WERI-Rb-1 (cell line): ENCODE measurements at regions not wholly inside any gene's neighbourhood (a gene's known extent, or its start where the extent isn't known, plus 50 kb on each side); places are given as distances from the start of the nearest gene placed in this dataset.

Source experiments
- DNase-seq: peaks from one replicate; pipeline ENCODE4 v3.0.0-alpha.2; 2020
- H3K27ac ChIP-seq: fragments of 250-450 bp; sonication (Bioruptor Pico); 2 replicates; pipeline ENCODE4 v1.5.1; 2020; ENCODE audit warnings: mild to moderate bottlenecking, moderate library complexity
- H3K27me3 ChIP-seq: fragments of 250-450 bp; sonication (Bioruptor Pico); 2 replicates; pipeline ENCODE4 v1.5.1; 2021; ENCODE audit warnings: mild to moderate bottlenecking, low read depth, moderate library complexity; ENCODE audit not compliant: insufficient read depth, severe bottlenecking
- H3K36me3 ChIP-seq: fragments of 250-450 bp; sonication (Bioruptor Pico); 2 replicates; pipeline ENCODE4 v1.5.1; 2020; ENCODE audit warnings: mild to moderate bottlenecking, moderate library complexity
- H3K4me3 ChIP-seq: 2 replicates; pipeline ENCODE4 v1.5.1; 2011; ENCODE audit warnings: low read depth, mild to moderate bottlenecking, control low read depth, low read length
- H3K9me3 ChIP-seq: fragments of 250-450 bp; sonication (Bioruptor Pico); 2 replicates; pipeline ENCODE4 v1.5.1; 2021; ENCODE audit warnings: mild to moderate bottlenecking, moderate library complexity; ENCODE audit not compliant: severe bottlenecking
- TF ChIP-seq, protein P1 (sequence below): IDR thresholded peaks from 2 replicates; pipeline ENCODE4 v1.5.1; 2011; ENCODE audit warnings: low read depth, mild to moderate bottlenecking, control low read depth, inconsistent platforms, low read length

- Histone ChIP-seq H3K4me3 (no peak overlapping the region), H3K36me3 (no peaks in the 10 kb centered on the region), H3K27me3 (peaks cover 29% of the 10 kb centered on the region), H3K9me3 (no peaks in the 10 kb centered on the region), H3K27ac (no peak overlapping the region)
- TF ChIP-seq, protein P1, sequence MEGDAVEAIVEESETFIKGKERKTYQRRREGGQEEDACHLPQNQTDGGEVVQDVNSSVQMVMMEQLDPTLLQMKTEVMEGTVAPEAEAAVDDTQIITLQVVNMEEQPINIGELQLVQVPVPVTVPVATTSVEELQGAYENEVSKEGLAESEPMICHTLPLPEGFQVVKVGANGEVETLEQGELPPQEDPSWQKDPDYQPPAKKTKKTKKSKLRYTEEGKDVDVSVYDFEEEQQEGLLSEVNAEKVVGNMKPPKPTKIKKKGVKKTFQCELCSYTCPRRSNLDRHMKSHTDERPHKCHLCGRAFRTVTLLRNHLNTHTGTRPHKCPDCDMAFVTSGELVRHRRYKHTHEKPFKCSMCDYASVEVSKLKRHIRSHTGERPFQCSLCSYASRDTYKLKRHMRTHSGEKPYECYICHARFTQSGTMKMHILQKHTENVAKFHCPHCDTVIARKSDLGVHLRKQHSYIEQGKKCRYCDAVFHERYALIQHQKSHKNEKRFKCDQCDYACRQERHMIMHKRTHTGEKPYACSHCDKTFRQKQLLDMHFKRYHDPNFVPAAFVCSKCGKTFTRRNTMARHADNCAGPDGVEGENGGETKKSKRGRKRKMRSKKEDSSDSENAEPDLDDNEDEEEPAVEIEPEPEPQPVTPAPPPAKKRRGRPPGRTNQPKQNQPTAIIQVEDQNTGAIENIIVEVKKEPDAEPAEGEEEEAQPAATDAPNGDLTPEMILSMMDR: no peak
- no peak for DNase-seq
These were observed 486.9 kb upstream of the NCAM2 start for GRCh38 chr21:20511216-20511880.

DNA sequence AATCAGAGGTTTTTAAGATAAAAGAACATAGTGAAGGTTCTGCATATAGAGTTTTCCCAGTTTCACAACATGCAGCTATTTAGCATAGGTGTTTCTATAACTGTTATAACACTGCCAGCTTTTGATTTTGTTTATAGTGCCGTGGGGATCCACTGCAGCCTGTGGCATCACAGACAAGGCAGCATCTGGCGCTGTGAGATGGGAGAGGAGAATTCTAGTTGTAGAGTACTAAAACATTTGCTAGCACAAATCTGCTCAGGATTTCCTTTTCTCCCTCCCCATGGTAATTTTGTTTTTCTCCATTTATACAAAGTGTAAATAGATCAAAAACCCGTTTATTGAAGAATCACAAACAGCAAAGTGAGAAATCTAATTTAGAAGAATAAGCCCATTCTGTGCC is 482.8 kb upstream of the NCAM2 start:
- H3K27me3 ChIP-seq: peaks cover 25% of the 10 kb centered on the region
- H3K9me3 ChIP-seq: no peaks in the 10 kb centered on the region

GRCh38 chr21:20519076-20519475 is 479.1 kb upstream of the NCAM2 start:
- no peak overlapping the region for H3K27ac ChIP-seq
- no peak for DNase-seq
- H3K4me3 ChIP-seq: no peak overlapping the region
- TF ChIP-seq, protein P1: no peak
- H3K36me3 ChIP-seq: no peaks in the 10 kb centered on the region
- H3K9me3 ChIP-seq: no peaks in the 10 kb centered on the region
- H3K27me3 ChIP-seq: peaks cover 23% of the 10 kb centered on the region

More for the DNA sequence above, 482.8 kb upstream of the NCAM2 start:
- no peak for DNase-seq
- TF ChIP-seq, protein P1: no peak
- Histone ChIP-seq H3K36me3 (no peaks in the 10 kb centered on the region), H3K27ac (no peak overlapping the region), H3K4me3 (no peak overlapping the region)

DNA sequence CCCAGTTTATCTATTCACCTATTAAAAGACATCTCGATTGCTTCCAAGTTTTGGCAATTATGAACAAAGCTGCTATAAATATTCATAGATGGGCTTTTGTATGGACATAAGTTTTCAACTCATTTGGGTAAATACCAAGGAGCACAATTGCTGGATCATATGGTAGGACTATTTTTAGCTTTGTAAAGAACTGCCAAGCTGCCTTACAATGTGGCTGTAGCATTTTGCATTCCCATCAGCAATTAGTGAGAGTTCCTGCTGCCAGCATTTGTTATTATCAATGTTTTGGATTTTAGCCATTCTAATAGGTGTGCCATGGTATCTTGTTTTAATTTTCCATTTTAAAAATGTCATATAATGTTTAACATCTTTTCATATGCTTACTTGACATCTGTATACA is 475.6 kb upstream of the NCAM2 start:
- no peak overlapping the region for H3K4me3 ChIP-seq

GRCh38 chr21:20523191-20523590 is 475.0 kb upstream of the NCAM2 start:
- no peaks in the 10 kb centered on the region for H3K9me3 ChIP-seq
- TF ChIP-seq, protein P1: no peak
- peaks cover 35% of the 10 kb centered on the region for H3K27me3 ChIP-seq
- no peak for DNase-seq
- H3K36me3 ChIP-seq: no peaks in the 10 kb centered on the region
- H3K27ac ChIP-seq: no peak overlapping the region
- H3K4me3 ChIP-seq: no peak overlapping the region

More for the DNA sequence above, 475.6 kb upstream of the NCAM2 start:
- H3K36me3 ChIP-seq: no peaks in the 10 kb centered on the region
- H3K27ac ChIP-seq: no peak overlapping the region
- peaks cover 29% of the 10 kb centered on the region for H3K27me3 ChIP-seq
- H3K9me3 ChIP-seq: no peaks in the 10 kb centered on the region
- TF ChIP-seq, protein P1: no peak
- DNase-seq: no peak

DNA sequence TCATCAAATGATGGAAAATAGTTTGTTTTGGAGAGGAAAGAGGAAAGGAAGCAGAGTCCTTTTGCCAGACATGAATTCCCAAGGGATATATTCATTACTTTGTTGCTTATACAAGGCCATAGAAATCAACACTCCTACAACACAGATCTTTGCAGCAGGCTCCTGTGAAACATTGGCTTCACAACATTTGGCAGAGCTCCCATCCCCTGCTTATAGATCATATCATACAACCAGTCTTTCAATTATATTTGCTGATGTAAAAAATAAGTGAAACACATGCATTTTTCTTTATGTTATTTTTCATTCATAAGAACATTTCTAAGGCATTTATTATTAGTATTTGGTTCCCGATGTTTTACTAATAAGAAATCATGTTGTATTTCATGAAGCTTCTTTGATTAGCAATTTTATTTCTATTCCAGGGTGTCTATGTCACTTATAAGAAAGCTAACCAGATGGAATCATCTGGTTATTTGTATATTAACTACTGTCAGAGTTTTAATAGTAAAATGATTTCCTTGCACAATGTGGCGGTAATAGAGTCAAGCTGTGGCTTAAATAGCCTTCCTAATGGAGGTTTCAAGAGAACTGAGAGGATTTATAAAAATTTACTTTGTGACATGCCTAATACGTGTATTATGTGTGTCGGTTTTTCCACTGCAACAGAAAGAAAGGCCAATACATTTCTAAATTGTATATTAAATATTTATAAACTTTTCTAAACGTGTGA is 470.3 kb upstream of the NCAM2 start:
- TF ChIP-seq, protein P1: no peak
- H3K27ac ChIP-seq: no peak overlapping the region
- peaks cover 47% of the 10 kb centered on the region for H3K27me3 ChIP-seq
- no peak overlapping the region for H3K4me3 ChIP-seq
- H3K36me3 ChIP-seq: no peaks in the 10 kb centered on the region
- no peak for DNase-seq
- H3K9me3 ChIP-seq: no peaks in the 10 kb centered on the region
